IPS DF 6.9 (cell line): ENCODE measurements at regions not wholly inside any gene's neighbourhood (a gene's known extent, or its start where the extent isn't known, plus 50 kb on each side); places are given as distances from the start of the nearest gene placed in this dataset.
"Not testable (repeated sequence)": the region's sequence is repeated elsewhere in the genome, so short reads cannot be mapped to it uniquely, and the experiment has no call there.

Experiments
- DNase-seq: peaks from one replicate; pipeline ENCODE4 v3.0.0-alpha.2; 2013; ENCODE audit warnings: low read depth, low spot score
- H3K27ac ChIP-seq: one replicate; pipeline ENCODE4 v1.5.1; 2013; ENCODE audit warnings: low read length, control low read depth
- H3K27me3 ChIP-seq: 2 replicates; pipeline ENCODE4 v1.6.1; 2013; ENCODE audit warnings: mild to moderate bottlenecking, low read length; ENCODE audit not compliant: control insufficient read depth, insufficient read depth
- H3K36me3 ChIP-seq: 2 replicates; pipeline ENCODE4 v1.6.1; 2013; ENCODE audit warnings: low read length; ENCODE audit not compliant: control insufficient read depth, insufficient read depth
- H3K4me1 ChIP-seq: 2 replicates; pipeline ENCODE4 v1.6.1; 2013; ENCODE audit warnings: low read length; ENCODE audit not compliant: control insufficient read depth, insufficient read depth
- H3K4me3 ChIP-seq: 2 replicates; pipeline ENCODE4 v1.5.1; 2013; ENCODE audit warnings: mild to moderate bottlenecking, low read length
- H3K9me3 ChIP-seq: 2 replicates; pipeline ENCODE4 v1.6.1; 2013; ENCODE audit warnings: low read length, inconsistent platforms; ENCODE audit not compliant: control insufficient read depth, insufficient read depth
- WGBS: extraction: QIAGEN DNeasy Blood & Tissue Kit; methylation state at CpG from one replicate; pipeline ENCODE4 v1.1.7; 2013; ENCODE audit warnings: mixed read lengths, missing lambda C conversion rate; ENCODE audit not compliant: insufficient read length, insufficient coverage; 5-methylcytosine and 5-hydroxymethylcytosine counted together

- WGBS, result no CpG with 5 or more reads among the region's 9 CpGs
- Histone ChIP-seq H3K36me3 (no peaks in the 10 kb centered on the region), H3K9me3 (no peaks in the 10 kb centered on the region), H3K27ac (no peak overlapping the region), H3K27me3 (no peaks in the 10 kb centered on the region), H3K4me3 (no peak overlapping the region), H3K4me1 (no peaks in the 10 kb centered on the region)
- DNase-seq, result no peak
Measured at GRCh38 chr10:30724296-30724695, 94.7 kb upstream of the LYZL2 start.

- WGBS, result no CpG with 5 or more reads among the region's 10 CpGs
- no peaks in the 10 kb centered on the region for H3K36me3 ChIP-seq
- H3K4me3 ChIP-seq, result no peak overlapping the region
- DNase-seq, result no peak
- H3K27me3 ChIP-seq, result no peaks in the 10 kb centered on the region
- no peaks in the 10 kb centered on the region for H3K9me3 ChIP-seq
- H3K27ac ChIP-seq, result no peak overlapping the region
- H3K4me1 ChIP-seq, result no peaks in the 10 kb centered on the region
Measured at GRCh38 chr10:30722956-30723620, 93.5 kb upstream of the LYZL2 start.

GRCh38 chr10:30719832-30720231 is 90.3 kb upstream of the LYZL2 start:
- H3K27me3 ChIP-seq, result no peaks in the 10 kb centered on the region
- H3K4me3 ChIP-seq, result no peak overlapping the region
- no peaks in the 10 kb centered on the region for H3K4me1 ChIP-seq
- DNase-seq, result no peak
- H3K9me3 ChIP-seq, result no peaks in the 10 kb centered on the region
- H3K36me3 ChIP-seq, result no peaks in the 10 kb centered on the region
- WGBS, result no CpG with 5 or more reads among the region's 9 CpGs
- no peak overlapping the region for H3K27ac ChIP-seq

GRCh38 chr10:30709700-30710358 is 80.3 kb upstream of the LYZL2 start:
- no peaks in the 10 kb centered on the region for H3K36me3 ChIP-seq
- no peak overlapping the region for H3K4me3 ChIP-seq
- H3K4me1 ChIP-seq, result no peaks in the 10 kb centered on the region
- no peak overlapping the region for H3K27ac ChIP-seq
- no peaks in the 10 kb centered on the region for H3K9me3 ChIP-seq
- WGBS, result no CpG with 5 or more reads among the region's 6 CpGs
- DNase-seq, result no peak
- no peaks in the 10 kb centered on the region for H3K27me3 ChIP-seq

GRCh38 chr10:30709229-30709628 is 79.7 kb upstream of the LYZL2 start:
- H3K36me3 ChIP-seq, result no peaks in the 10 kb centered on the region
- WGBS, result no CpG with 5 or more reads among the region's 10 CpGs
- H3K4me3 ChIP-seq, result no peak overlapping the region
- H3K27me3 ChIP-seq, result no peaks in the 10 kb centered on the region
- H3K27ac ChIP-seq, result no peak overlapping the region
- H3K4me1 ChIP-seq, result no peaks in the 10 kb centered on the region
- no peak for DNase-seq
- H3K9me3 ChIP-seq, result no peaks in the 10 kb centered on the region

- H3K27me3 ChIP-seq, result no peaks in the 10 kb centered on the region
- no peaks in the 10 kb centered on the region for H3K36me3 ChIP-seq
- no peak overlapping the region for H3K4me3 ChIP-seq
- no peak for DNase-seq
- WGBS, result 100% methylated on average over 1 of the region's 3 CpGs
- no peaks in the 10 kb centered on the region for H3K4me1 ChIP-seq
- no peak overlapping the region for H3K27ac ChIP-seq
- H3K9me3 ChIP-seq, result no peaks in the 10 kb centered on the region
Measured at GRCh38 chr10:30708234-30708633, 78.7 kb upstream of the LYZL2 start.

GRCh38 chr10:30706189-30706588 is 76.6 kb upstream of the LYZL2 start:
- H3K36me3 ChIP-seq, H3K4me1 ChIP-seq, H3K4me3 ChIP-seq, H3K27ac ChIP-seq, DNase-seq, H3K27me3 ChIP-seq, H3K9me3 ChIP-seq: not testable (repeated sequence)
- no CpG with 5 or more reads among the region's 1 CpG for WGBS

- no peaks in the 10 kb centered on the region for H3K36me3 ChIP-seq
- no peak overlapping the region for H3K4me3 ChIP-seq
- no peak for DNase-seq
- H3K9me3 ChIP-seq, result no peaks in the 10 kb centered on the region
- no peaks in the 10 kb centered on the region for H3K4me1 ChIP-seq
- no CpG with 5 or more reads among the region's 9 CpGs for WGBS
- no peaks in the 10 kb centered on the region for H3K27me3 ChIP-seq
- no peak overlapping the region for H3K27ac ChIP-seq
Measured at GRCh38 chr10:30705625-30706149, 76.1 kb upstream of the LYZL2 start.

GRCh38 chr10:30705101-30705624 is 75.6 kb upstream of the LYZL2 start:
- Histone ChIP-seq H3K27me3 (no peaks in the 10 kb centered on the region), H3K4me1 (no peaks in the 10 kb centered on the region), H3K36me3 (no peaks in the 10 kb centered on the region), H3K27ac (no peak overlapping the region), H3K4me3 (no peak overlapping the region), H3K9me3 (no peaks in the 10 kb centered on the region)
- WGBS, result no CpG with 5 or more reads among the region's 9 CpGs
- no peak for DNase-seq

- not testable (repeated sequence) for H3K4me3 ChIP-seq, DNase-seq, H3K36me3 ChIP-seq, H3K27ac ChIP-seq, H3K27me3 ChIP-seq, H3K4me1 ChIP-seq, H3K9me3 ChIP-seq
- no CpG with 5 or more reads among the region's 14 CpGs for WGBS
Measured at GRCh38 chr10:30704601-30705100, 75.1 kb upstream of the LYZL2 start.
